Ascending aorta (tissue), 2 donors: ENCODE measurements at regions not wholly inside any gene's neighbourhood (a gene's known extent, or its start where the extent isn't known, plus 50 kb on each side); places are given as distances from the start of the nearest gene placed in this dataset.

ENCODE experiments used
- DNase-seq, 2 donors: peaks; one replicate each; pipeline ENCODE4 v3.0.0-alpha.2; 2019; ENCODE audit warnings: low spot score in 2 of 2
- H3K27ac ChIP-seq, 2 donors: fragments of 200-600 bp; sonication (generic); one replicate each; pipeline ENCODE4 v1.5.1; 2016 to 2017; ENCODE audit warnings: mild to moderate bottlenecking in 1 of 2
- H3K27me3 ChIP-seq: fragments of 200-600 bp; sonication (generic); one replicate; pipeline ENCODE4 v1.5.1; 2017
- H3K36me3 ChIP-seq, 2 donors: fragments of 200-600 bp; sonication (generic); one replicate each; pipeline ENCODE4 v1.5.1; 2016
- H3K4me1 ChIP-seq, 2 donors: fragments of 200-600 bp; sonication (generic); one replicate each; pipeline ENCODE4 v1.5.1; 2016 to 2017; ENCODE audit warnings: mild to moderate bottlenecking in 1 of 2
- H3K4me3 ChIP-seq, 2 donors: fragments of 200-600 bp; sonication (generic); one replicate each; pipeline ENCODE4 v1.5.1; 2016 to 2017; ENCODE audit warnings: mild to moderate bottlenecking in 1 of 2
- H3K9me3 ChIP-seq, 2 donors: fragments of 200-600 bp; sonication (generic); one replicate each; pipeline ENCODE4 v1.5.1; 2016
- CTCF ChIP-seq, 3 experiments: fragments of 200-600 bp in 2 of 3; fragments of 450-650 bp in 1 of 3; sonication (generic) in 2 of 3; IDR thresholded peaks; one replicate each; pipeline ENCODE4 v1.5.1; 2016 to 2019; ENCODE audit warnings: antibody characterized with exemption in 3 of 3, mild to moderate bottlenecking in 1 of 3, moderate library complexity in 1 of 3
- intact Hi-C: fragments of 100-400 bp; cut with DNase I; formaldehyde crosslinking; loops from one replicate; pipeline ENCODE4 v1.15.1; 2023

- no peaks in the 10 kb centered on the region for H3K27me3 ChIP-seq
- no peak overlapping the region for H3K27ac ChIP-seq
- no peak for DNase-seq
- no peaks in the 10 kb centered on the region for H3K4me1 ChIP-seq
- no peak overlapping the region for H3K4me3 ChIP-seq
- intact Hi-C loops = no loop called here
- no peak for TF ChIP-seq CTCF (IDR thresholded peaks at IDR 0.05)
- no peaks in the 10 kb centered on the region for H3K36me3 ChIP-seq
- H3K9me3 ChIP-seq = no peaks in the 10 kb centered on the region
Observed at GRCh38 chr3:83393276-83393675, 1565.5 kb upstream of the CADM2 start.

GRCh38 chr3:83403927-83404326 is 1554.9 kb upstream of the CADM2 start:
- H3K4me3 ChIP-seq = no peak overlapping the region
- H3K9me3 ChIP-seq = no peaks in the 10 kb centered on the region
- H3K27ac ChIP-seq = no peak overlapping the region
- no peaks in the 10 kb centered on the region for H3K36me3 ChIP-seq
- no peak for TF ChIP-seq CTCF (IDR thresholded peaks at IDR 0.05)
- H3K4me1 ChIP-seq = no peaks in the 10 kb centered on the region
- H3K27me3 ChIP-seq = no peaks in the 10 kb centered on the region
- intact Hi-C loops = no loop called here
- DNase-seq = no peak

DNA sequence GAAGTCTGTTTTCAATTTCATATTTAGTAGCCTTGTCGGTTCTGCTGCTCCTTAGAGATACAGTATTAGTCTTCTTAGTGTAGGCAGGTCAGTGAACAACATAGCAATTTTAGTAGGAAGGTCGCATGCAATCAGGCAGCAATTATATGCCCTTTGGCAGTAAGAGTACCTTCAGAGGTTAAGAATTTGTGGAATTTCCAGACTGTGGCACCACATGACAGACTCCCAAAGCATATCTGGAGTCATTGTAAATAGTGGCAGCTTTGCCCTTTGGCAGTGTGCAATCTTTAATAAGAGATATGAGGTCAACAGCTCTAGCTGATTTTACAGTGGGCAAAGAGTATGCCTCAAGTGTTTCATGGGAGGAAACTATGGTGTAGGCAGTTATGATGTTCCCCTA is 1532.5 kb upstream of the CADM2 start:
- H3K4me1 ChIP-seq = no peaks in the 10 kb centered on the region
- H3K9me3 ChIP-seq = no peaks in the 10 kb centered on the region
- no peak for TF ChIP-seq CTCF (IDR thresholded peaks at IDR 0.05)
- DNase-seq = no peak
- no peak overlapping the region for H3K4me3 ChIP-seq
- H3K27me3 ChIP-seq = no peaks in the 10 kb centered on the region
- no peak overlapping the region for H3K27ac ChIP-seq
- intact Hi-C loops = no loop called here
- no peaks in the 10 kb centered on the region for H3K36me3 ChIP-seq

DNA sequence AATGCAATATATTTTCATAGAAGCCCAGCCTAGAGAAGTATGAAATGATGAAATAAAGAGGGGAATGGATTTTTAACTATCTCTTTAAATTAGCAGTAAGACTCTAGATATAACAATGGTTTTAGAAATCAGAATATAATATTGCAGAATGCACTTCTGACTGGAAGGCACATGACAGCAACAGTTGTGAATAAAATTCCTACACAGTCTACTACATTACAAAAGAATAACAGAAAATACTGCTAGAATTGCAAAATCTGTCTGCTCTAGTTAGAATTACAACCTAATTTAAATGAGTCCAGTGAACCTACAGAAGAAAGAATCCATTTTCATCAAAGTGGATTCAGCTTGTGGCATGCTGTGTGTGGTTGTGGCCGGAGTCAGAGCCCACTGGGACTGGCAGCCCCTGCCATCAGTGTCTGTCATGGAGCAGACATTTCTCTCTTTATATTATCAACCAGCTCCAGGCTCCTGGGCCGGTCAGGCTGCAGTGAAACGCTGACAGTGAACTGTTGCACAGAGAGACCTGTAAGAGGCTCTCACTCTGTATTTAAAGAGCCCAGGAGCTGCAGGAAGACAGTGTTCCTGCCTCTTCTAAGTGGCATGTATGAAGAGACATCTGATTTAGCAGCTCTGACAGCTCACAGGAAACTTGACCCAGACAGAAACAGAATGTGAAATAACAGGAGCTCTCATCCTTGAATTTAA is 1523.8 kb upstream of the CADM2 start:
- no peak for DNase-seq
- H3K27ac ChIP-seq = no peak overlapping the region
- no peaks in the 10 kb centered on the region for H3K9me3 ChIP-seq
- H3K36me3 ChIP-seq = no peaks in the 10 kb centered on the region
- no peaks in the 10 kb centered on the region for H3K4me1 ChIP-seq
- no peak overlapping the region for H3K4me3 ChIP-seq
- intact Hi-C loops = no loop called here
- TF ChIP-seq CTCF (IDR thresholded peaks at IDR 0.05) = no peak
- H3K27me3 ChIP-seq = no peaks in the 10 kb centered on the region

DNA sequence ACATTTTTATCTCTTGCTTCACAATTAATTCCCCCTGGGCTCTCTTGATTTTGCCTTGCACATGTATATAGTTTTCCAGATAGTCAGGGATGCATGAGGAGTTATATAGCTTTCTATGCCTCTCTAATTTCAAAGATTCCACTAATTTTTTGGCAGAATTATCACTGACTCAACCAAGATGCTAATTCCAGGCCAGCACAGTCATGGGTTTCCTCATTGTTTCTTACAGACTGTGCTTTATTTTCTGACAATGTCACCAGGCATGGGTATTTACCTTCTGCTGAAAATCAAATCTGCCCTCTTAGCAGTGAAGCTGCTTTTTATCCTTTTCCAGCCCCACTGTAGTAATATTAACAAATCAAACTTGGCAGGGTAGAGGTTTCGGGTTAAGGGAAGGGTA is 1520.6 kb upstream of the CADM2 start:
- Histone ChIP-seq H3K4me1 (no peaks in the 10 kb centered on the region), H3K36me3 (no peaks in the 10 kb centered on the region), H3K27ac (no peak overlapping the region), H3K27me3 (no peaks in the 10 kb centered on the region), H3K4me3 (no peak overlapping the region), H3K9me3 (no peaks in the 10 kb centered on the region)
- intact Hi-C loops = no loop called here
- no peak for TF ChIP-seq CTCF (IDR thresholded peaks at IDR 0.05)
- no peak for DNase-seq

GRCh38 chr3:83453056-83453455 is 1505.7 kb upstream of the CADM2 start:
- Histone ChIP-seq H3K36me3 (no peaks in the 10 kb centered on the region), H3K27me3 (no peaks in the 10 kb centered on the region), H3K9me3 (no peaks in the 10 kb centered on the region), H3K4me3 (no peak overlapping the region), H3K4me1 (no peaks in the 10 kb centered on the region), H3K27ac (no peak overlapping the region)
- no peak for TF ChIP-seq CTCF (IDR thresholded peaks at IDR 0.05)
- no peak for DNase-seq
- intact Hi-C loops = no loop called here
